CD4-positive, alpha-beta T cell (primary cell): ENCODE measurements at regions not wholly inside any gene's neighbourhood (a gene's known extent, or its start where the extent isn't known, plus 50 kb on each side); places are given as distances from the start of the nearest gene placed in this dataset.

Source experiments
- ATAC-seq: fragments of 200-7000 bp; cut with Tn5 transposase; one replicate; pipeline ENCODE4 v1.10.0; 2022; ENCODE audit warnings: mild to moderate bottlenecking; ENCODE audit not compliant: poor library complexity
- CTCF ChIA-PET: fragments of 350-600 bp; sonication (Branson Sonifier 250); formaldehyde crosslinking; loops from one replicate; lab custom pipeline; 2021; ENCODE audit warnings: antibody characterized with exemption, inconsistent platforms; lab: Charles Lee
- POLR2A ChIA-PET: fragments of 350-600 bp; sonication (Branson Sonifier 250); formaldehyde crosslinking; loops from one replicate; lab custom pipeline; 2021; ENCODE audit warnings: antibody characterized with exemption, inconsistent platforms; lab: Charles Lee
- DNase-seq, 14 experiments: peaks; one replicate each; pipeline ENCODE4 v3.0.0-alpha.2; 2013 to 2020; ENCODE audit warnings: mixed read lengths in 2 of 14
- H3K27ac ChIP-seq, 2 donors: one replicate each; pipeline versions ENCODE4 v1.5.1 to v1.7.0; 2013; ENCODE audit warnings: low read length in 2 of 2, low read depth in 1 of 2, mild to moderate bottlenecking in 1 of 2
- H3K27me3 ChIP-seq, 2 experiments: 1 replicate in 1 of 2; 2 replicates in 1 of 2; pipeline versions ENCODE4 v1.6.1 to v1.7.0; 2013; ENCODE audit warnings: low read length in 2 of 2, control low read depth in 1 of 2, mild to moderate bottlenecking in 1 of 2, moderate library complexity in 1 of 2; ENCODE audit not compliant: insufficient read depth in 2 of 2, control insufficient read depth in 1 of 2
- H3K36me3 ChIP-seq: one replicate; pipeline ENCODE4 v1.6.1; 2013; ENCODE audit warnings: low read length, control low read depth; ENCODE audit not compliant: insufficient read depth
- H3K4me1 ChIP-seq: one replicate; pipeline ENCODE4 v1.6.1; 2013; ENCODE audit warnings: low read length, control low read depth; ENCODE audit not compliant: insufficient read depth
- H3K4me3 ChIP-seq: one replicate; pipeline ENCODE4 v1.5.1; 2013; ENCODE audit warnings: mild to moderate bottlenecking, low read length, moderate library complexity
- H3K9me3 ChIP-seq, 2 experiments: 1 replicate in 1 of 2; 2 replicates in 1 of 2; pipeline versions ENCODE4 v1.6.1 to v1.7.0; 2013; ENCODE audit warnings: low read length in 2 of 2, mild to moderate bottlenecking in 2 of 2, control low read depth in 1 of 2, moderate library complexity in 1 of 2; ENCODE audit not compliant: control insufficient read depth in 1 of 2, insufficient read depth in 1 of 2
- H3K27ac Mint-ChIP-seq: one replicate; pipeline ENCODE4 v1.8.0; 2020; ENCODE audit warnings: mixed read lengths
- H3K27me3 Mint-ChIP-seq: one replicate; pipeline ENCODE4 v1.8.0; 2021; ENCODE audit warnings: mixed read lengths
- H3K36me3 Mint-ChIP-seq: one replicate; pipeline ENCODE4 v1.8.0; 2021; ENCODE audit warnings: low read depth, mixed read lengths
- H3K4me1 Mint-ChIP-seq: one replicate; pipeline ENCODE4 v1.8.0; 2021; ENCODE audit warnings: low read depth, mixed read lengths
- H3K4me3 Mint-ChIP-seq: one replicate; pipeline ENCODE4 v1.8.0; 2020; ENCODE audit warnings: mild to moderate bottlenecking, mixed read lengths
- H3K9me3 Mint-ChIP-seq: one replicate; pipeline ENCODE4 v1.8.0; 2020; ENCODE audit warnings: mixed read lengths
- CTCF ChIP-seq: fragments of 200-600 bp; IDR thresholded peaks from one replicate; pipeline ENCODE4 v1.8.0; 2022; ENCODE audit warnings: antibody characterized with exemption, mild to moderate bottlenecking
- intact Hi-C, 2 experiments: fragments of 100-400 bp; cut with DNase I in 1 of 2; cut with micrococcal nuclease in 1 of 2; formaldehyde crosslinking; loops; one replicate each; pipeline versions ENCODE4 v1.15.1 to v1.9.0; 2023 to 2025; cut with DNase I, micrococcal nuclease

GRCh38 chr20:50337521-50338466 is 147.2 kb downstream of the CEBPB start:
- intact Hi-C loops: no loop called here
- H3K4me1 ChIP-seq: peaks cover 31% of the 10 kb centered on the region
- Mint-ChIP-seq H3K9me3 (no peaks in the 10 kb centered on the region), H3K4me3 (no peak overlapping the region), H3K27ac (peak overlapping the region; percentile 81), H3K27me3 (no peaks in the 10 kb centered on the region), H3K4me1 (peaks cover 34% of the 10 kb centered on the region), H3K36me3 (no peaks in the 10 kb centered on the region)
- ATAC-seq: no peak
- peak overlapping the region in 1 of 2 donors; percentile 6 for H3K27ac ChIP-seq
- no peaks in the 10 kb centered on the region for H3K27me3 ChIP-seq
- ChIA-PET POLR2A (interaction anchor here (1.6 kb wide), 1 partner anchor 10 kb away, joined by 5 read pairs; no protein-coding TSS in a partner anchor), CTCF (no interaction called here)
- DNase-seq: no peak
- H3K9me3 ChIP-seq: no peaks in the 10 kb centered on the region
- no peak overlapping the region for H3K4me3 ChIP-seq
- H3K36me3 ChIP-seq: no peaks in the 10 kb centered on the region
- TF ChIP-seq CTCF: no peak

- ATAC-seq (peak; percentile 63), DNase-seq (peak in 7 of 14 experiments; percentile 7 to 59 (median 20))
- Mint-ChIP-seq H3K9me3 (no peaks in the 10 kb centered on the region), H3K36me3 (no peaks in the 10 kb centered on the region), H3K4me3 (peak overlapping the region; percentile 64), H3K27ac (peak overlapping the region; percentile 81), H3K27me3 (no peaks in the 10 kb centered on the region), H3K4me1 (peaks cover 34% of the 10 kb centered on the region)
- CTCF ChIA-PET: no interaction called here
- Histone ChIP-seq H3K4me1 (peaks cover 31% of the 10 kb centered on the region), H3K9me3 (no peaks in the 10 kb centered on the region), H3K4me3 (peak overlapping the region; percentile 10), H3K36me3 (no peaks in the 10 kb centered on the region), H3K27ac (peak overlapping the region in 1 of 2 donors; percentile 26), H3K27me3 (no peaks in the 10 kb centered on the region)
- TF ChIP-seq CTCF: no peak
- POLR2A ChIA-PET: interaction anchor here (1.6 kb wide), 1 partner anchor 11 kb away, joined by 5 read pairs; no protein-coding TSS in a partner anchor
- intact Hi-C loops: no loop called here
Observed at GRCh38 chr20:50338479-50339391, 148.1 kb downstream of the CEBPB start.

GRCh38 chr20:50339466-50339901 is 148.9 kb downstream of the CEBPB start:
- ChIA-PET CTCF (interaction anchor here (0.7 kb wide), 1 partner anchor 22 kb away, joined by 7 read pairs; no protein-coding TSS in a partner anchor), POLR2A (no interaction called here)
- no peak for TF ChIP-seq CTCF
- Mint-ChIP-seq H3K27ac (peak overlapping the region; percentile 81), H3K4me1 (peaks cover 34% of the 10 kb centered on the region), H3K4me3 (no peak overlapping the region), H3K36me3 (no peaks in the 10 kb centered on the region), H3K9me3 (no peaks in the 10 kb centered on the region), H3K27me3 (no peaks in the 10 kb centered on the region)
- H3K4me1 ChIP-seq: peaks cover 31% of the 10 kb centered on the region
- intact Hi-C loops: no loop called here
- no peaks in the 10 kb centered on the region for H3K9me3 ChIP-seq
- H3K36me3 ChIP-seq: no peaks in the 10 kb centered on the region
- ATAC-seq (no peak), DNase-seq (no peak)
- no peak overlapping the region for H3K4me3 ChIP-seq
- peak overlapping the region in 1 of 2 donors; percentile 26 for H3K27ac ChIP-seq
- H3K27me3 ChIP-seq: no peaks in the 10 kb centered on the region
